ENCODE measurements at regions not wholly inside any gene's neighbourhood (a gene's known extent, or its start where the extent isn't known, plus 50 kb on each side); places are given as distances from the start of the nearest gene placed in this dataset.

DNA sequence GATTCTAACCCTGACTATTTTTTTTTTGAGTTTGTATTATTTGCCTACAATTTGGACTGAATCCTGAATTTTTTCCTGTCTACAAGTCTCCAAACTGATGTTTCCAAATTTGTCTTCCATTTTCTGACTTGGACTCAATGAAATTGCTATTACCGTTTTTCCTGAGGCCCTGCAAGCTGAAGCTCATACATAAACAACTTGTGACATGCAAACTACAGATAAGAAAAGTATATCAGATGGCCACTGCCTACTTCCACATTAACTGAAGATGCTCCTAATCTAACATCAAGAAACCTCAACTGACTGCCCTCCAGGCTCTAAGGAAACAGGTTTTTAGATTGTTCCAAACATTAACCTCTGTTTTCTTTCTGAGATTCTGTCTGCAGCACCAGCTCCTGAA, 51.1 kb upstream of the KLHDC7A start:
- H3K27ac Mint-ChIP-seq: no peak overlapping the region

More for the DNA sequence above, 51.1 kb upstream of the KLHDC7A start:
- H3K36me3 Mint-ChIP-seq (ENCODE audit: low read depth): no peaks in the 10 kb centered on the region; the same call in none of the 2 replicates
- H3K9me3 Mint-ChIP-seq: peaks cover 61% of the 10 kb centered on the region
- DNase-seq: no peak
- no peaks in the 10 kb centered on the region for H3K4me1 Mint-ChIP-seq (ENCODE audit: low read depth)
- H3K4me3 Mint-ChIP-seq: no peak overlapping the region
- no peaks in the 10 kb centered on the region for H3K27me3 Mint-ChIP-seq (ENCODE audit: insufficient read depth)
- TF ChIP-seq CTCF (IDR thresholded peaks at IDR 0.05): no peak

All from HFFc6 (cell line).